ENCODE measurements at regions not wholly inside any gene's neighbourhood (a gene's known extent, or its start where the extent isn't known, plus 50 kb on each side); places are given as distances from the start of the nearest gene placed in this dataset.
"Not testable (repeated sequence)": the region's sequence is repeated elsewhere in the genome, so short reads cannot be mapped to it uniquely, and the experiment has no call there.

- no peak for DNase-seq
Measured at GRCh38 chr11:93032580-93032979, 63.1 kb downstream of the MTNR1B start.

- no peak for DNase-seq
Measured at GRCh38 chr11:93033093-93033492, 63.6 kb downstream of the MTNR1B start.

GRCh38 chr11:93034031-93034722 is 64.7 kb downstream of the MTNR1B start:
- no peak for DNase-seq

- DNase-seq = no peak
Measured at GRCh38 chr11:93034723-93035039, 65.2 kb downstream of the MTNR1B start.

- no peak for DNase-seq
Measured at GRCh38 chr11:93038521-93038920, 69.1 kb downstream of the MTNR1B start.

- DNase-seq = no peak
Measured at GRCh38 chr11:93039531-93040240, 70.2 kb downstream of the MTNR1B start.

GRCh38 chr11:93041682-93042081 is 72.2 kb downstream of the MTNR1B start:
- no peak for DNase-seq

- DNase-seq = not testable (repeated sequence)
Measured at GRCh38 chr11:93043186-93043585, 73.7 kb downstream of the MTNR1B start.

GRCh38 chr11:93049740-93050139 is 80.3 kb downstream of the MTNR1B start:
- no peak for DNase-seq

- no peak for DNase-seq
Measured at GRCh38 chr11:93051186-93051585, 81.7 kb downstream of the MTNR1B start.

- no peak for DNase-seq
Measured at GRCh38 chr11:93053864-93054263, 84.4 kb downstream of the MTNR1B start.

- DNase-seq = no peak
Measured at GRCh38 chr11:93054279-93054678, 84.8 kb downstream of the MTNR1B start.

- DNase-seq = peak; percentile 29 to 90
Measured at GRCh38 chr11:93054881-93055280, 85.4 kb downstream of the MTNR1B start.

- DNase-seq = no peak
Measured at GRCh38 chr11:93059117-93059957, 89.9 kb downstream of the MTNR1B start.

- DNase-seq = no peak
Measured at GRCh38 chr11:93063086-93063485, 93.6 kb downstream of the MTNR1B start.

- not testable (repeated sequence) for DNase-seq
Measured at GRCh38 chr11:93065074-93065674, 95.7 kb downstream of the MTNR1B start.

GRCh38 chr11:93067881-93068390 is 98.5 kb downstream of the MTNR1B start:
- DNase-seq = no peak

GRCh38 chr11:93072229-93072914 is 102.9 kb downstream of the MTNR1B start:
- no peak for DNase-seq

GRCh38 chr11:93073026-93073425 is 103.6 kb downstream of the MTNR1B start:
- DNase-seq = no peak

GRCh38 chr11:93073508-93074280 is 104.2 kb downstream of the MTNR1B start:
- DNase-seq = peak in 1 of 2 donors; percentile 41

GRCh38 chr11:93074352-93074751 is 104.9 kb downstream of the MTNR1B start:
- DNase-seq = no peak

GRCh38 chr11:93075782-93076181 is 106.3 kb downstream of the MTNR1B start:
- DNase-seq = no peak

Data from inflammatory macrophage treated with lipopolysaccharide for 1 hour (primary cell).